ENCODE measurements at regions not wholly inside any gene's neighbourhood (a gene's known extent, or its start where the extent isn't known, plus 50 kb on each side); places are given as distances from the start of the nearest gene placed in this dataset.

GRCh38 chr2:118748245-118748885, 99.1 kb downstream of the EN1 start:
- Histone ChIP-seq H3K9me3 (ENCODE audit: control insufficient read depth in 4 of 4, low read length in 3 of 4) (peaks cover 0 to 6% (median 4%) of the 10 kb centered on the region in 4 donors), H3K27me3 (ENCODE audit: control insufficient read depth in 4 of 4, insufficient read depth in 4 of 4, low read length in 3 of 4) (no peaks in the 10 kb centered on the region), H3K36me3 (ENCODE audit: control insufficient read depth in 4 of 4, insufficient read depth in 3 of 4, low read depth in 1 of 4, low read length in 3 of 4) (no peaks in the 10 kb centered on the region), H3K4me1 (ENCODE audit: control insufficient read depth in 4 of 4, insufficient read depth in 4 of 4, low read length in 3 of 4) (no peaks in the 10 kb centered on the region), H3K27ac (ENCODE audit: low read depth in 1 of 2, low read length in 2 of 2) (no peak overlapping the region), H3K4me3 (ENCODE audit: low read depth in 1 of 3, low read length in 3 of 3) (no peak overlapping the region), H3K9ac (ENCODE audit: low read depth in 1 of 2, low read length in 2 of 2) (no peak overlapping the region)
- DNase-seq (ENCODE audit: low spot score), result no peak
- TF ChIP-seq RAD21 (IDR thresholded peaks at IDR 0.05) (no peak), NR2F2 (IDR thresholded peaks at IDR 0.05) (no peak), HNF4G (IDR thresholded peaks at IDR 0.05) (no peak)
- 75% methylated on average over 3 of the region's 3 CpGs for WGBS

DNA sequence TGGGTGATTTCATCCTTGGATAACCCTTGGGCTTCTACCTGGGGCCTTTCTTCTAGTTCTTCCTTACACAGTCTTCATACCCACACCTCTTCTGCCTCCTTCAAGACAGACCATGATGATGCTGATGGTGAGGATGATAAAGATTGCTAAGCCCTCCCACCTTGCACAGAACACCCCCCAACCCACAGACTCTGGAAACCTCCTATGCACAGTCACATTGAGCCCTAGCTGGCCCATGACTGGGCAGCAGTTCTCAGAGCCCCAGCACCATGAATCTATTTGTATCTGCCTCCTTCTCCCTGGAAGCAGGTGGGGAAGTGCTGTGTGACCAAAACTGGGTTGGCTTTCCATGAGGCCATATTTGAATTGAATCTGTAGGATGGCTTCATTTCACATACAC, 99.8 kb downstream of the EN1 start:
- Histone ChIP-seq H3K4me3 (ENCODE audit: low read depth in 1 of 3, low read length in 3 of 3) (no peak overlapping the region), H3K9ac (ENCODE audit: low read depth in 1 of 2, low read length in 2 of 2) (no peak overlapping the region), H3K36me3 (ENCODE audit: control insufficient read depth in 4 of 4, insufficient read depth in 3 of 4, low read depth in 1 of 4, low read length in 3 of 4) (no peaks in the 10 kb centered on the region), H3K9me3 (ENCODE audit: control insufficient read depth in 4 of 4, low read length in 3 of 4) (peaks cover 0 to 6% (median 4%) of the 10 kb centered on the region in 4 donors), H3K4me1 (ENCODE audit: control insufficient read depth in 4 of 4, insufficient read depth in 4 of 4, low read length in 3 of 4) (no peaks in the 10 kb centered on the region), H3K27ac (ENCODE audit: low read depth in 1 of 2, low read length in 2 of 2) (no peak overlapping the region), H3K27me3 (ENCODE audit: control insufficient read depth in 4 of 4, insufficient read depth in 4 of 4, low read length in 3 of 4) (no peaks in the 10 kb centered on the region)
- TF ChIP-seq, protein P1, sequence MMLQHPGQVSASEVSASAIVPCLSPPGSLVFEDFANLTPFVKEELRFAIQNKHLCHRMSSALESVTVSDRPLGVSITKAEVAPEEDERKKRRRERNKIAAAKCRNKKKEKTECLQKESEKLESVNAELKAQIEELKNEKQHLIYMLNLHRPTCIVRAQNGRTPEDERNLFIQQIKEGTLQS (IDR thresholded peaks at IDR 0.05), result no peak
- TF ChIP-seq EGR1 (IDR thresholded peaks at IDR 0.05; ENCODE audit: low read depth in 2 of 2) (no peak), NR2F2 (IDR thresholded peaks at IDR 0.05) (no peak), GABPA (IDR thresholded peaks at IDR 0.05 in 1 of 2, conservative IDR thresholded peaks at IDR 0.05 in 1 of 2) (no peak), FOXA2 (IDR thresholded peaks at IDR 0.05) (no peak), RAD21 (IDR thresholded peaks at IDR 0.05) (no peak), SP1 (IDR thresholded peaks at IDR 0.05) (no peak), YY1 (IDR thresholded peaks at IDR 0.05) (no peak), HNF4G (IDR thresholded peaks at IDR 0.05) (no peak), HNF4A (conservative IDR thresholded peaks at IDR 0.05) (no peak), JUND (IDR thresholded peaks at IDR 0.05) (no peak), CTCF (IDR thresholded peaks at IDR 0.05; ENCODE audit: low read depth, low read length, missing input control) (no peak), FOXA1 (IDR thresholded peaks at IDR 0.05) (no peak), RXRA (IDR thresholded peaks at IDR 0.05) (no peak), TAF1 (conservative IDR thresholded peaks at IDR 0.05) (no peak)
- TF ChIP-seq, protein P2, sequence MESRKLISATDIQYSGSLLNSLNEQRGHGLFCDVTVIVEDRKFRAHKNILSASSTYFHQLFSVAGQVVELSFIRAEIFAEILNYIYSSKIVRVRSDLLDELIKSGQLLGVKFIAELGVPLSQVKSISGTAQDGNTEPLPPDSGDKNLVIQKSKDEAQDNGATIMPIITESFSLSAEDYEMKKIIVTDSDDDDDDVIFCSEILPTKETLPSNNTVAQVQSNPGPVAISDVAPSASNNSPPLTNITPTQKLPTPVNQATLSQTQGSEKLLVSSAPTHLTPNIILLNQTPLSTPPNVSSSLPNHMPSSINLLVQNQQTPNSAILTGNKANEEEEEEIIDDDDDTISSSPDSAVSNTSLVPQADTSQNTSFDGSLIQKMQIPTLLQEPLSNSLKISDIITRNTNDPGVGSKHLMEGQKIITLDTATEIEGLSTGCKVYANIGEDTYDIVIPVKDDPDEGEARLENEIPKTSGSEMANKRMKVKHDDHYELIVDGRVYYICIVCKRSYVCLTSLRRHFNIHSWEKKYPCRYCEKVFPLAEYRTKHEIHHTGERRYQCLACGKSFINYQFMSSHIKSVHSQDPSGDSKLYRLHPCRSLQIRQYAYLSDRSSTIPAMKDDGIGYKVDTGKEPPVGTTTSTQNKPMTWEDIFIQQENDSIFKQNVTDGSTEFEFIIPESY (IDR thresholded peaks at IDR 0.05), result no peak
- TF ChIP-seq, protein P3, sequence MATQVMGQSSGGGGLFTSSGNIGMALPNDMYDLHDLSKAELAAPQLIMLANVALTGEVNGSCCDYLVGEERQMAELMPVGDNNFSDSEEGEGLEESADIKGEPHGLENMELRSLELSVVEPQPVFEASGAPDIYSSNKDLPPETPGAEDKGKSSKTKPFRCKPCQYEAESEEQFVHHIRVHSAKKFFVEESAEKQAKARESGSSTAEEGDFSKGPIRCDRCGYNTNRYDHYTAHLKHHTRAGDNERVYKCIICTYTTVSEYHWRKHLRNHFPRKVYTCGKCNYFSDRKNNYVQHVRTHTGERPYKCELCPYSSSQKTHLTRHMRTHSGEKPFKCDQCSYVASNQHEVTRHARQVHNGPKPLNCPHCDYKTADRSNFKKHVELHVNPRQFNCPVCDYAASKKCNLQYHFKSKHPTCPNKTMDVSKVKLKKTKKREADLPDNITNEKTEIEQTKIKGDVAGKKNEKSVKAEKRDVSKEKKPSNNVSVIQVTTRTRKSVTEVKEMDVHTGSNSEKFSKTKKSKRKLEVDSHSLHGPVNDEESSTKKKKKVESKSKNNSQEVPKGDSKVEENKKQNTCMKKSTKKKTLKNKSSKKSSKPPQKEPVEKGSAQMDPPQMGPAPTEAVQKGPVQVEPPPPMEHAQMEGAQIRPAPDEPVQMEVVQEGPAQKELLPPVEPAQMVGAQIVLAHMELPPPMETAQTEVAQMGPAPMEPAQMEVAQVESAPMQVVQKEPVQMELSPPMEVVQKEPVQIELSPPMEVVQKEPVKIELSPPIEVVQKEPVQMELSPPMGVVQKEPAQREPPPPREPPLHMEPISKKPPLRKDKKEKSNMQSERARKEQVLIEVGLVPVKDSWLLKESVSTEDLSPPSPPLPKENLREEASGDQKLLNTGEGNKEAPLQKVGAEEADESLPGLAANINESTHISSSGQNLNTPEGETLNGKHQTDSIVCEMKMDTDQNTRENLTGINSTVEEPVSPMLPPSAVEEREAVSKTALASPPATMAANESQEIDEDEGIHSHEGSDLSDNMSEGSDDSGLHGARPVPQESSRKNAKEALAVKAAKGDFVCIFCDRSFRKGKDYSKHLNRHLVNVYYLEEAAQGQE (IDR thresholded peaks at IDR 0.05), result no peak
- TF ChIP-seq, protein P4, sequence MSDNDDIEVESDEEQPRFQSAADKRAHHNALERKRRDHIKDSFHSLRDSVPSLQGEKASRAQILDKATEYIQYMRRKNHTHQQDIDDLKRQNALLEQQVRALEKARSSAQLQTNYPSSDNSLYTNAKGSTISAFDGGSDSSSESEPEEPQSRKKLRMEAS (IDR thresholded peaks at IDR 0.05), result no peak
- no peak for DNase-seq (ENCODE audit: low spot score)

All from liver (tissue), 8 donors.